GM06990 (cell line): ENCODE measurements at regions not wholly inside any gene's neighbourhood (a gene's known extent, or its start where the extent isn't known, plus 50 kb on each side); places are given as distances from the start of the nearest gene placed in this dataset.
"Not testable (repeated sequence)": the region's sequence is repeated elsewhere in the genome, so short reads cannot be mapped to it uniquely, and the experiment has no call there.

Experiments
- DNase-seq: peaks from one replicate; pipeline ENCODE4 v3.0.0-alpha.2; 2011; ENCODE audit not compliant: insufficient read length; ENCODE audit errors: extremely low read depth
- H3K27me3 ChIP-seq: replicated peaks from 2 replicates; pipeline ENCODE4 v1.6.0; 2011; ENCODE audit warnings: low read length; ENCODE audit not compliant: control insufficient read depth, insufficient read depth
- H3K36me3 ChIP-seq: 2 replicates; pipeline ENCODE4 v1.5.1; 2011; ENCODE audit warnings: low read length; ENCODE audit not compliant: control insufficient read depth, insufficient read depth
- H3K4me3 ChIP-seq: replicated peaks from 2 replicates; pipeline ENCODE4 v1.5.1; 2011; ENCODE audit warnings: low read depth, mild to moderate bottlenecking, control low read depth, low read length
- TF ChIP-seq, protein P1 (sequence below): IDR thresholded peaks from 2 replicates; pipeline ENCODE4 v1.5.1; 2011; ENCODE audit warnings: low read length, control low read depth, mild to moderate bottlenecking, inconsistent platforms; ENCODE audit not compliant: insufficient read depth, poor library complexity, severe bottlenecking

DNA sequence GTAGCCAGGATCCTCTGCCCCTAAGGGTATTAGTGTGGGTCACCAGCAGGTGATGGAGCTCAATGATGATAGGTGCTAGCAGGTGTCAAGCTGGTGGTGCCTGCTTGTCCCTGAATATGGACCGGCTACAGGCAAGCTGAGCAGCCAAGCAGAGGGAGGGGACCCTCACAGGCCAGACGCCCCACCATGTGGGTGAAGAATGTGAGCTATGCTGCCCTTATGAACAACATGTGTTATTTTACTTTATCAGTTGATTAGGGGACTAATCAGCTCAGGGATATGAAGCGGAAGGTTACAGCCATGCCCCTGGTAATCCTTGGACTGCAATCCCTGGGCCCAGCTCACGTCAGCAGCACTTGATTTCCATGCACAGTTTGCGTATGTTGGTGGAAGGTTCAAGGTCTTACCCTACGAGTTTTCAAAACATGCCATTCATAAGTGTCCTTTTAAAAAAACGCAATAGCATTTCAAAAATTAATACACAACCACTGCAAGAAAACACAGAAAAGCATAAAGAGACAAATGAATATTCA lies 106.0 kb downstream of the CDC7 start:
- H3K27me3 ChIP-seq, result no peaks in the 10 kb centered on the region
- no peaks in the 10 kb centered on the region for H3K36me3 ChIP-seq
- TF ChIP-seq, protein P1, sequence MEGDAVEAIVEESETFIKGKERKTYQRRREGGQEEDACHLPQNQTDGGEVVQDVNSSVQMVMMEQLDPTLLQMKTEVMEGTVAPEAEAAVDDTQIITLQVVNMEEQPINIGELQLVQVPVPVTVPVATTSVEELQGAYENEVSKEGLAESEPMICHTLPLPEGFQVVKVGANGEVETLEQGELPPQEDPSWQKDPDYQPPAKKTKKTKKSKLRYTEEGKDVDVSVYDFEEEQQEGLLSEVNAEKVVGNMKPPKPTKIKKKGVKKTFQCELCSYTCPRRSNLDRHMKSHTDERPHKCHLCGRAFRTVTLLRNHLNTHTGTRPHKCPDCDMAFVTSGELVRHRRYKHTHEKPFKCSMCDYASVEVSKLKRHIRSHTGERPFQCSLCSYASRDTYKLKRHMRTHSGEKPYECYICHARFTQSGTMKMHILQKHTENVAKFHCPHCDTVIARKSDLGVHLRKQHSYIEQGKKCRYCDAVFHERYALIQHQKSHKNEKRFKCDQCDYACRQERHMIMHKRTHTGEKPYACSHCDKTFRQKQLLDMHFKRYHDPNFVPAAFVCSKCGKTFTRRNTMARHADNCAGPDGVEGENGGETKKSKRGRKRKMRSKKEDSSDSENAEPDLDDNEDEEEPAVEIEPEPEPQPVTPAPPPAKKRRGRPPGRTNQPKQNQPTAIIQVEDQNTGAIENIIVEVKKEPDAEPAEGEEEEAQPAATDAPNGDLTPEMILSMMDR, result no peak
- DNase-seq, result no peak
- no peak overlapping the region for H3K4me3 ChIP-seq

DNA sequence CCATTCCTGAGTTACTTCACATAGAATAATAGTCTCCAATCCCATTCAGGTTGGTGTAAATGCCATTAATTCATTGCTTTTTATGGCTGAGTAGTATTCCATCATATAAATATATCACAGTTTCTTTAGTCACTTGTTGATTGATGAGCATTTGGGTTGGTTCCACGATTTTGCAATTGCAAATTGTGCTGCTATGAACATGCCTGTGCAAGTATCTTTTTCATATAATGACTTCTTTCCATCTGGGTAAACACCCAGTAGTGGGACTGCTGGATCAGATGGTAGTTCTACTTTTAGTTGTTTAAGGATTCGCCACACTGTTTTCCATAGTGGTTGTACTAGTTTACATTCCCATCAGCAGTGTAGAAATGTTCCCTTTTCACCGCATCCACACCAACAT lies 107.0 kb downstream of the CDC7 start:
- H3K27me3 ChIP-seq, DNase-seq, H3K36me3 ChIP-seq, H3K4me3 ChIP-seq: not testable (repeated sequence)

DNA sequence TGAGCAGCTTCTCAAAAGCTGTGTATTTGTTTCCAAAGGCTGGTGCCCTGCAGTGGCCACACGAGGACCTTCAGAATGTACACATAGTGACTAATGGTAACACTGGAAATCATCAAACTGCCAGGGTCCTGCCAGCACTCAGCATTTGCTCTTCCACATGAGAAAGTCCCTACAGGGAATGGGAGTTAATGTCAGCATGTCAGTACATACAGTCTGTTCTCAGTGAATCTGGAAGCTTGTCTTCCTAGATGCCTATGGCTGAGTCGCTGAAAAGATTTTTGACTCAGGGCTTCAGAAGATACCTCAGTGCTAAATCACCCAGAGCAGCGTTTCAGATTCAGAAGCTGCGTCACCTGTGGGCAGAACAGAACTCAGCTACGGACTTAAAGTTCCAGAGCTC lies 108.2 kb downstream of the CDC7 start:
- no peak for DNase-seq
- no peaks in the 10 kb centered on the region for H3K27me3 ChIP-seq
- TF ChIP-seq, protein P1, result no peak
- no peaks in the 10 kb centered on the region for H3K36me3 ChIP-seq
- no peak overlapping the region for H3K4me3 ChIP-seq

DNA sequence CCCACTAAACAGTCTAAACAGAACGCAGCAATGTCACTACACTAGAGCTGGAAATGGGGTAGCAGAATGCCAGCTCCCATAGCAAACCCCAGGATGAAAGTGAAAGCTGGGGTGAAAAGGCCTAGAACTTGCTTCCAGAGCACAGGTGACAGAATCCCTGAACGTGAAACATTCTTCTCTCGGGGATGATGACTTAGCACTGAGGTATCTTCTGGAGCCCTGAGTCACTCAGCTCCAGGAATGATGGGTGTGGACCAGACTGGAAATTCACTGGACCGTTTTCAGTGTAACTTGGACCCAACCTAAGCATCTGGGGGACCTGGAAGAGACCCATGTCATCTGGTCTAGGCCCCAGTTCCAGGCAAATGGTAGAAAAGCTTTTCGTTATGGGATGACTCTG lies 108.9 kb downstream of the CDC7 start:
- TF ChIP-seq, protein P1, result no peak
- H3K36me3 ChIP-seq, result no peaks in the 10 kb centered on the region
- H3K27me3 ChIP-seq, result no peaks in the 10 kb centered on the region
- DNase-seq, result no peak
- H3K4me3 ChIP-seq, result no peak overlapping the region

DNA sequence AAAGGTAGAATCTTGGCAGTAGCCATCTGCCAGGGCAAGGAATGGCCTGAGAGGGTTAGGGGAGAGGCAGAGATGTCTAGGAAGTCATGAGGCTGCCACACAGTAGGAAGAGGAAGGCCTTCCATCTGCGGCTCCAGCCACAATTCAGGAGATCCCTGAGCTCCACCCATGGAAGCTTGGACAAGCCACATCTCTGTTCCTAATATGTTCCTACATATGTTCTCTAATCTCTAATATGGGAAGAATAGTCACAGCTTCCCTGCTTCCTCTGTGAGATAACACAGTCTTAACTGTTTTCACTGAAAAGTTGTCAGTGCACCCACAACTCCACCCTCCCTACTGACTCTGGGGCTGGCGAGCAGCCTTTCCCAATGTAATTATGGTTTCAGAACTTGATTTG lies 109.5 kb downstream of the CDC7 start:
- no peak overlapping the region for H3K4me3 ChIP-seq
- no peaks in the 10 kb centered on the region for H3K27me3 ChIP-seq
- DNase-seq, result no peak
- TF ChIP-seq, protein P1, result no peak
- no peaks in the 10 kb centered on the region for H3K36me3 ChIP-seq

DNA sequence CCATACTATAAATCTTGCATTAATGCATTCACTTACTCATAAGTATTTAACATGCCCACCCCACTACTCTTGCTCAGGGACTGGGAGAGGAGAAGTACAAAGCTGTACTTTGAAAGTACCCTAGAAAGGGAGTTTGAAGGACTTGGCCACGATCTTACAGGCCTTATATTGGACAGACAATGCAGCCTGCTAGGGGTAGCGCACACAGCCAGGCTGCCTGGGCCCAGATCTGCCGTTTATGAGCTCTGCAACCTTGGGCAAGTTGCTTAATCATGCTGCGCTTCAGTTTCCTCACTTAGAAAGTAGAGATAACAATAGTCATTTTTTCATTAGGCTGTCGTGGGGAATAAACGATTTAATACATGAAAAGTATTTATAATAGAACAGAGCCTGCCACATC lies 110.1 kb downstream of the CDC7 start:
- H3K27me3 ChIP-seq, result no peaks in the 10 kb centered on the region
- H3K36me3 ChIP-seq, result no peaks in the 10 kb centered on the region
- no peak for DNase-seq
- H3K4me3 ChIP-seq, result no peak overlapping the region
- TF ChIP-seq, protein P1, result no peak
